Activated CD4-positive, alpha-beta T cell treated with anti-CD3 and anti-CD28 coated beads for 24 hours (primary cell): ENCODE measurements at regions not wholly inside any gene's neighbourhood (a gene's known extent, or its start where the extent isn't known, plus 50 kb on each side); places are given as distances from the start of the nearest gene placed in this dataset.
"Not testable (repeated sequence)": the region's sequence is repeated elsewhere in the genome, so short reads cannot be mapped to it uniquely, and the experiment has no call there.

ENCODE experiments used
- DNase-seq, 2 donors: peaks; one replicate each; pipeline ENCODE4 v3.0.0-alpha.2; 2020; ENCODE audit warnings: low read depth in 2 of 2

GRCh38 chr5:18236386-18236785 lies 602.1 kb downstream of the TAF11L14 start:
- no peak for DNase-seq

GRCh38 chr5:18238321-18238720 lies 604.1 kb downstream of the TAF11L14 start:
- DNase-seq: no peak

- no peak for DNase-seq
Measured at GRCh38 chr5:18240971-18241370, 606.7 kb downstream of the TAF11L14 start.

GRCh38 chr5:18243846-18244245 lies 609.6 kb downstream of the TAF11L14 start:
- no peak for DNase-seq

- DNase-seq: no peak
Measured at GRCh38 chr5:18244309-18244708, 610.0 kb downstream of the TAF11L14 start.

- no peak for DNase-seq
Measured at GRCh38 chr5:18252559-18252958, 618.3 kb downstream of the TAF11L14 start.

GRCh38 chr5:18264126-18264882 lies 630.0 kb downstream of the TAF11L14 start:
- no peak for DNase-seq

- no peak for DNase-seq
Measured at GRCh38 chr5:18270635-18271338, 636.5 kb downstream of the TAF11L14 start.

GRCh38 chr5:18276939-18277338 lies 642.7 kb downstream of the TAF11L14 start:
- DNase-seq: no peak

- no peak for DNase-seq
Measured at GRCh38 chr5:18281947-18282581, 647.8 kb downstream of the TAF11L14 start.

GRCh38 chr5:18285257-18285656 lies 651.0 kb downstream of the TAF11L14 start:
- no peak for DNase-seq

- no peak for DNase-seq
Measured at GRCh38 chr5:18292146-18292545, 657.9 kb downstream of the TAF11L14 start.

- not testable (repeated sequence) for DNase-seq
Measured at GRCh38 chr5:18295696-18296095, 661.4 kb downstream of the TAF11L14 start.

GRCh38 chr5:18299166-18299565 lies 664.9 kb downstream of the TAF11L14 start:
- no peak for DNase-seq

- no peak for DNase-seq
Measured at GRCh38 chr5:18305288-18305924, 671.1 kb downstream of the TAF11L14 start.

GRCh38 chr5:18311266-18311665 lies 677.0 kb downstream of the TAF11L14 start:
- DNase-seq: no peak

- no peak for DNase-seq
Measured at GRCh38 chr5:18312016-18312415, 677.8 kb downstream of the TAF11L14 start.

- DNase-seq: no peak
Measured at GRCh38 chr5:18314192-18314778, 680.0 kb downstream of the TAF11L14 start.

- DNase-seq: no peak
Measured at GRCh38 chr5:18321262-18321942, 687.1 kb downstream of the TAF11L14 start.

GRCh38 chr5:18323891-18324290 lies 689.6 kb downstream of the TAF11L14 start:
- no peak for DNase-seq

- no peak for DNase-seq
Measured at GRCh38 chr5:18325431-18325830, 691.2 kb downstream of the TAF11L14 start.
